ENCODE measurements at regions not wholly inside any gene's neighbourhood (a gene's known extent, or its start where the extent isn't known, plus 50 kb on each side); places are given as distances from the start of the nearest gene placed in this dataset.
"Not testable (repeated sequence)": the region's sequence is repeated elsewhere in the genome, so short reads cannot be mapped to it uniquely, and the experiment has no call there.

DNA sequence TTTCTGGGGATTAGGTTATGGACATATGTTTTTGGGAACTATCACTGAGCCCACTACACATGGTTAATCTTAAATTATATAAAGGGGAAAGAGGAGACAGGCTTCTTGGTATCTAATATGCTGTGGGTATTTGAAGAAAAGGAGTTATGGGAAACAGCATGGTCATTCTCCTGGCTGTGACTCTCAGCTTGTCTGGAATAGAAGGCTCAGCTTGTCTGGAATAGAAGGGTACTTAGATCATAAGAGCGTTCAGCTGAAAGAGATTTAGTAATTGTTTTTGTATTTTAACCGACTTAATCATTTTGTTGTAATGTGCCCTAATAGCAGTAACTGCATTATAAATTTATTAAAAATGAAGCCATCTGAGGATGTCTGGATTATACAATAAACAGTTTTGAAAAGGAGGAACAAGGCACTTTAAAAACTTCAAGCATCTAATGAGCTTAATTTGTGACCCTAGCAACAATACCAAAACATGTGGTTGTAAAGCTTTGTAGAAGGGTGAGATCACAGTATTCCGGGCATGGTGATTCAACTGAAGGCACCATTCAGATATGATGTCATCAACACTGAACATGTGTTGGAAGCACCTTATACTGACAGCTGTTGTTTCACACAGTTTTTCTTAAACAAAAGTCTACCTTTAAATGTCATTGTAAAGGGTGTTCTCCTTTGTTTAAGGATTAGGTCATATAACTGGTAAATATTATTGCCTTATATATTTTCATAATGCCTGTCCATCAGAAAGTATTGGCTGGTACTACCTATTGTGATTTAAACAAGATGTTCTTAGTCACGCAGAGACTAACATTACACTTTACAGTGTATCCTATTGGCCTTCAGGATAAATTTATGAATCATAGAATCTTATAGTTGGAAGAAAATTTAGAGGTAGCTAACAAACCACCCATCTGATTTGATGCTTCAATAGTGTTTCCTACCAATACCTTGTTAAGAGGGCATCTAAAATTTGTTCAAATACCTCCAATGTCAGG, 2174.1 kb upstream of the WWC1 start:
- no peak for DNase-seq

DNA sequence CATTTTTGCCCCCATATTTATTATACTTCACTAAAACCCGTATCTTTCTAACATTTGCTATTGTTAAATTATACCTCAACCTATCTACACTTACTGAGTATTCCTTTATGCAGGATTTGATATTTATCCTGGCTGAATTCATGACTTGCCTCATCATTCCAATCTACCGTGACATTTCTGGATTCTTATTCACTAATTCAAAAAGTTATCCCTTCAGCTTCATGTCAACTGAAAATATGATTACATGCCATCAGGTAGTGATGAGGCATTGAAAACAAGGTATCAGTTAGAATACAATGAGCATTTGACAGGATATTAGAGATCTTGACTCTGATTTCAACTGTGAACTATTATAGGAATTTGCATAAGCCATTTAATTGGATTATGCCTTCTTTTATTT, 2171.9 kb upstream of the WWC1 start:
- no peak for DNase-seq

DNA sequence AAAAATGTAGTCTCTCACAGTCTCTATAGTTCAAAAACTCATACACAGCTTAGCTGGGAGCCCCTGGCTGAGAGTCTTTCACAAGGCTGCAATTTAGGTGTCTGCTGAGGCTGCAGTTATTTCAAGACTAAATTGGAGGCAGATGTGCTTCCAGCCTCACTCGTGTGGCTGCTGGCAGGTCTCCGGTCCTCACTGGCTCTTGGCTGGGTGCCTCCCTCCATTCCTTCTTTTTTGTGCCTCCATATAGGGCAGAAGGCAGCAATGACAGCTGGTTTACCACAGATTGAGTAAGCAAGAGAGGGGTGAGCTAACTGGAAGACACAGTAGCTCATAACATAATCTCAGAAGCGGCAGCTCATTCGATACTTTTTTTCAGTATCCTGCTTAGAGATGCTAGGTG, 2167.7 kb upstream of the WWC1 start:
- no peak for DNase-seq

GRCh38 chr5:166127766-166128570, 2163.5 kb upstream of the WWC1 start:
- no peak for DNase-seq

DNA sequence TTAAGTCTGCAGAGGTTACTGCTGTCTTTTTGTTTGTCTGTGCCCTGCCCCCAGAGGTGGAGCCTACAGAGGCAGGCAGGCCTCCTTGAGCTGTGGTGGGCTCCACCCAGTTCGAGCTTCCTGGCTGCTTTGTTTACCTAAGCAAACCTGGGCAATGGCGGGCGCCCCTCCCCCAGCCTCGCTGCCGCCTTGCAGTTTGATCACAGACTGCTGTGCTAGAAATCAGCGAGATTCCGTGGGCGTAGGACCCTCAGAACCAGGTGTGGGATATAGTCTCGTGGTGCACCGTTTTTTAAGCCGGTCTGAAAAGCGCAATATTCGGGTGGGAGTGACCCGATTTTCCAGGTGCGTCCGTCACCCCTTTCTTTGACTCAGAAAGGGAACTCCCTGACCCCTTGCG, 2146.3 kb upstream of the WWC1 start:
- not testable (repeated sequence) for DNase-seq

GRCh38 chr5:166163996-166164610, 2127.3 kb upstream of the WWC1 start:
- DNase-seq = no peak

- DNase-seq = no peak
Observed at GRCh38 chr5:166165596-166165995, 2125.8 kb upstream of the WWC1 start.

- no peak for DNase-seq
Observed at GRCh38 chr5:166166071-166166470, 2125.4 kb upstream of the WWC1 start.

DNA sequence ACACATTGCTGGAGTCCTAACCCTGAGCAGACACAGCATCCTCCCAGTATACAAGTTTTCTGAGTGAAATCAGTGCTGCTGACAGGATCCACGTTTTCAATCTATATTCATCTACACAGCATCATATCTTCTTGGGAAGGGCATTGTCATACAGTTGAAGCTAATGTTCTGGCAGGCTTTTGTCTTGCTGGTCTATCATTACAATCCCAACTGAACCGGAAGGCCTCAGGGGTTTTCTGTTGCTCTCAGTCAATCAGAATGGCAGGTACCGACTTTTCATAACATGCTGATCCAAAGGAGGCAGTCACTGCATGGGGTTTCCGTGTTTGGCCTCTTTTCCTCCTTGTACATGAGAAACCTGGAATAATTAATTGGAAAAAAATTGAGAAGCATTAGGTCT, 2118.8 kb upstream of the WWC1 start:
- no peak for DNase-seq

GRCh38 chr5:166178411-166179080, 2112.9 kb upstream of the WWC1 start:
- no peak for DNase-seq

- DNase-seq = no peak
Observed at GRCh38 chr5:166185185-166185584, 2106.3 kb upstream of the WWC1 start.

- no peak for DNase-seq
Observed at GRCh38 chr5:166188501-166189325, 2102.7 kb upstream of the WWC1 start.

DNA sequence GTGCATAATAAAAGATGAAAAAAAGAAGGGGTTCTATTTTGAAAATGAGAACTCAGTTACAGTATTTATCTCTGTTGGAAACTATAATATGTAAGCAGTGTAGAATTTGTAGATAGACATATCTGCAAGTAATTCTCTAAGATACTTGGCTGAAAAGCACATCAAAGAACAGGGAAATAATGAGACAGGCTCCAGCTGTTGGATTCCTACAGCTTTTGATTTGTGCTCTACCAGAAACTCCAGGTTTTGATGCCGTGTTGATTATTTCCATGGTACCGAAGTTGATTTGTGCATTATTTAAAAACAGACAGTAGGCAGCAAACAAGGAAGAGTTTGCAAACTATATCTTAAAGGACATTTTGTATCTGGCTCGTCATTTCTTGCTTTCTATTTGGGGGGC, 2098.7 kb upstream of the WWC1 start:
- DNase-seq = no peak

DNA sequence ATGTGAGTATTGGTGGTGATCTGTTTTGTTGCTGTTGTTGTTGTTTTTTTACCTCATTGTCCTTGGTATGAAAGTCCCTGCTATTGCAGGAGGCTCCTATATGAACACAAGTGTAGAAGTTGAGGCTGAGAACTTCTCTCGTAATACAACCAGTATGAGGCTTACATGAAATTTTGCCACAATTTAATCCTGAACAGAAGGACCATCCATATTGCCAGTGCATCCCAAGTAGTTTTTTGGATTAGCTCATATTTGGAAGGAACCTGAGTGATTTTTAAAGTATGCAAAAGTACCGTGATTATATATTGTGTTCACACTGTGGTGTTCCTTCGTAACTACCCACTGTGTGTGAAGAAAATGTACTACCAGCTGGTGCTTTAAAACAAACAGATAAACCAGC, 2095.5 kb upstream of the WWC1 start:
- DNase-seq = no peak

- no peak for DNase-seq
Observed at GRCh38 chr5:166200532-166200931, 2090.9 kb upstream of the WWC1 start.

DNA sequence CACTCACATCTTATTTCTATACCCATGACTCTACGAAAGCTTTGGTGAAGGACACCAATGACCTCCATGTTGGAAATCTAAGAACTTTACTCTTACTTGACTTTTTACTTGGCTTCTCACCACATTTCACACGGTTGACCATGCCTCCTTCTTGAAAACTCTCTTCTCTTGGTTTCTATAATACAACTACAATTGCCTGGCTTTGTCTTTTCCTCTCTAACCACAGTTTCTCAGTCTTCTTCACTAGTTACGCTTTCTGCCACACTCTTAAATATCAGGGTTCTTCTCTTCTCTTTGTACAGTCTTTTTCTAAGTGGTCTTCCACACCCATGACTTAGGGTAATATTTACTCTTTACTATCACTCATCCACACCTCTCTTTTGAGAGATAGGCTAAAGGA, 2079.8 kb upstream of the WWC1 start:
- DNase-seq = no peak

GRCh38 chr5:166236327-166236726, 2055.1 kb upstream of the WWC1 start:
- DNase-seq = no peak

DNA sequence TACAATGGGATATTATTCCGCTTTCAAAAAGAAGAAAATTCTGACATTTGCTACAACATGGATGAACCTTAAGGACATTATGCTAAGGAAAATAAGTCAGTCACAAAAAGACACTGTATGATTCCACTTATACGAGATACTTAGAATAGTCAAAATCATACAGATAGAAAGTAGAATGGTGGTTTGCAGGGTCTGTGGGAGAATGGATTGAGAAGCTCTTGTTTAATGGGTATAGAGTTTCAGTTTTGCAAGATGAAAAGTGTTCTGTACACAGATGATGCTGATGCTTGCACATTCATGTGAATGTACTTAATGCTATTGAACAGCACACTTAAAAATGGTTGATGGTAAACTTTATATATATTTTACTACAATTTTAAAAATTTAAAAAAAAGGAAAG, 2050.7 kb upstream of the WWC1 start:
- DNase-seq = no peak

DNA sequence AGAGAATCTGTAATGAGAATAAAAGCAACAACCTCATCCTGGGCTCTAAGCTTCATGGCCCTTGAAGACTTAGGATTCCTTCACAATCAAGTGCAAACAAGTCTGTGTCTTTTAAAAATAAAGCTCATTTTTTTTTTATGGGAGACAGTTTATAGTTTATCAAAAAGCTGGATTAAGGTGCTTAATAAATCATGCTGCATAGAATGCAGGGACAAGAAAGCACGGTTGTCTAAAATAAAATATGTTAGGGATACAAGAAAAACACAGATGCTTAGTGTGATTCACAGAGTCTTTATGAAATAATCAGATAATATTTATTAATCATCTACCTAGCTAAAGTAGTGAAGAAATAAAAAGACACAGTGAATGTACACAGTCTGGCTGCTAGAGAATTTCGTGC, 2045.9 kb upstream of the WWC1 start:
- no peak for DNase-seq

DNA sequence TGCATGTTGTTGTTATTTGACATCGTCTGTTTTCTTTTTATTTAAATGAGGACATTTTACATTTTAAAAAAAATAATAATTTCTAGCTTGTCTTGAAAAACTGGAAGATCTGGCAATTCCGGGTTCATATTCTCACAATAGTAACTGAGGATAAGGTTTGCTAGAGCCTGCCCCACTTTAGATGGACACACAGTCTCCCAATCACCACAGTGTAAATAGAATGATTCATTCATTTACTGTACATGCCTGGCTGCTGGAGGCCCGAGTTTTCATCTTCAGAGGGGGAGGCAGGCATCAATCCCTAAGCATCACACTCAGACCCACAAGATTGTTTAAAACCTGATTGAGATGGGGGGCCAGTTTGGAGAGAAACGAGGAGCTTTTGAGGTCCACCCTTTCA, 2039.7 kb upstream of the WWC1 start:
- no peak for DNase-seq

GRCh38 chr5:166257661-166258060, 2033.8 kb upstream of the WWC1 start:
- DNase-seq = no peak

DNA sequence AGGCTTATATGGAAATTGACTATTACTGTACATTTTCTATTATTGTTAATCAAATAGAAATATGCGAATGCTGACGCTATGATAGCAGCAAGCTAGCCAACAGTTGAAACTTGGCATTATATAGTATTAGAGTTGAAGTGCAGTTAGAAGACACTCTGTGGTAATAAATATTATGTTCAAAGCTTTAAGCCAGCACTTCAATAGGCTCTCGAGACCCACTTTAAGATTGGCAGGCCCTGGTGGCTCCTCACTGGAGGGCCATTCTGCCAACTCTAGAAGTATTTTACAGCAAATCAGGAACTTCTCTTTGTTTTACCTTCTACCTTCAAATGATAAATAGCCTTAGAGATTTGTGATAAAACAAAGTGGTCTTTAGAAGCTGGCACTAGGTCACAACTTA, 2029.0 kb upstream of the WWC1 start:
- no peak for DNase-seq
